ENCODE measurements at regions not wholly inside any gene's neighbourhood (a gene's known extent, or its start where the extent isn't known, plus 50 kb on each side); places are given as distances from the start of the nearest gene placed in this dataset.
A peak's percentile ranks its signal among the peaks of the same experiment; 100 is the strongest.

- no peak for TF ChIP-seq CTCF (IDR thresholded peaks at IDR 0.05; ENCODE audit: low read length, missing control alignments)
- H3K4me3 ChIP-seq (replicated peaks; ENCODE audit: low read depth, low read length): no peak overlapping the region
- DNase-seq (ENCODE audit: low read depth): no peak
Measured at GRCh38 chr6:99867026-99867425, 127.0 kb downstream of the MCHR2 start.

- TF ChIP-seq CTCF (IDR thresholded peaks at IDR 0.05; ENCODE audit: low read length, missing control alignments): peak; percentile 89
- H3K4me3 ChIP-seq (replicated peaks; ENCODE audit: low read depth, low read length): no peak overlapping the region
- DNase-seq (ENCODE audit: low read depth): peak; percentile 73
Measured at GRCh38 chr6:99868074-99868702, 125.8 kb downstream of the MCHR2 start.

Measured in fibroblast of pulmonary artery (primary cell).